Keratinocyte (primary cell): ENCODE measurements at regions not wholly inside any gene's neighbourhood (a gene's known extent, or its start where the extent isn't known, plus 50 kb on each side); places are given as distances from the start of the nearest gene placed in this dataset.

Source experiments
- CTCF ChIP-seq, 3 experiments: IDR thresholded peaks in 1 of 3; conservative IDR thresholded peaks in 1 of 3; optimal IDR thresholded peaks in 1 of 3; 2 replicates in 2 of 3; 3 replicates in 1 of 3; pipeline versions ENCODE3 to v1.5.1; 2011; ENCODE audit warnings: low read length in 3 of 3, mild to moderate bottlenecking in 3 of 3, moderate library complexity in 2 of 3, control low read depth in 1 of 3, inconsistent platforms in 1 of 3; ENCODE audit not compliant: insufficient read depth in 2 of 3; ENCODE audit errors: extremely low read depth in 1 of 3
- EZH2 ChIP-seq: IDR thresholded peaks from one replicate; pipeline ENCODE4 v1.6.1; 2012; ENCODE audit warnings: inconsistent platforms, mild to moderate bottlenecking, low read length, moderate library complexity

- TF ChIP-seq CTCF (optimal IDR thresholded peaks at IDR 0.05 in 1 of 3, IDR thresholded peaks at IDR 0.05 in 1 of 3, conservative IDR thresholded peaks at IDR 0.05 in 1 of 3; ENCODE audit: extremely low read depth in 1 of 3, insufficient read depth in 2 of 3, low read length in 3 of 3) (no peak), EZH2 (no peak)
These were observed 61.5 kb downstream of the IGLL1 start for GRCh38 chr22:23518376-23519187.
